Vagina (tissue), 2 donors: ENCODE measurements at regions not wholly inside any gene's neighbourhood (a gene's known extent, or its start where the extent isn't known, plus 50 kb on each side); places are given as distances from the start of the nearest gene placed in this dataset.

ENCODE experiments used
- POLR2A ChIP-seq, 2 donors: fragments of 450-650 bp; IDR thresholded peaks; one replicate each; pipeline ENCODE4 v1.6.1; 2017; ENCODE audit warnings: antibody characterized with exemption in 2 of 2, mild to moderate bottlenecking in 2 of 2, moderate library complexity in 2 of 2
- TF ChIP-seq, protein P1 (sequence below), 3 experiments: fragments of 450-650 bp in 2 of 3; fragments of 200-600 bp in 1 of 3; sonication (generic) in 1 of 3; IDR thresholded peaks; one replicate each; pipeline ENCODE4 v1.5.1; 2017 to 2019; ENCODE audit warnings: antibody characterized with exemption in 3 of 3, mild to moderate bottlenecking in 2 of 3, moderate library complexity in 2 of 3

- TF ChIP-seq, protein P1, sequence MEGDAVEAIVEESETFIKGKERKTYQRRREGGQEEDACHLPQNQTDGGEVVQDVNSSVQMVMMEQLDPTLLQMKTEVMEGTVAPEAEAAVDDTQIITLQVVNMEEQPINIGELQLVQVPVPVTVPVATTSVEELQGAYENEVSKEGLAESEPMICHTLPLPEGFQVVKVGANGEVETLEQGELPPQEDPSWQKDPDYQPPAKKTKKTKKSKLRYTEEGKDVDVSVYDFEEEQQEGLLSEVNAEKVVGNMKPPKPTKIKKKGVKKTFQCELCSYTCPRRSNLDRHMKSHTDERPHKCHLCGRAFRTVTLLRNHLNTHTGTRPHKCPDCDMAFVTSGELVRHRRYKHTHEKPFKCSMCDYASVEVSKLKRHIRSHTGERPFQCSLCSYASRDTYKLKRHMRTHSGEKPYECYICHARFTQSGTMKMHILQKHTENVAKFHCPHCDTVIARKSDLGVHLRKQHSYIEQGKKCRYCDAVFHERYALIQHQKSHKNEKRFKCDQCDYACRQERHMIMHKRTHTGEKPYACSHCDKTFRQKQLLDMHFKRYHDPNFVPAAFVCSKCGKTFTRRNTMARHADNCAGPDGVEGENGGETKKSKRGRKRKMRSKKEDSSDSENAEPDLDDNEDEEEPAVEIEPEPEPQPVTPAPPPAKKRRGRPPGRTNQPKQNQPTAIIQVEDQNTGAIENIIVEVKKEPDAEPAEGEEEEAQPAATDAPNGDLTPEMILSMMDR (IDR thresholded peaks at IDR 0.05), result no peak
- TF ChIP-seq POLR2A (IDR thresholded peaks at IDR 0.05), result no peak
Observed at GRCh38 chr15:95880031-95880570, 450.4 kb upstream of the NR2F2 start.
